Stimulated activated CD4-positive, alpha-beta T cell treated with anti-CD3 and anti-CD28 coated beads, Interleukin-15, amount 100 ng/mL, for 48 hours (primary cell): ENCODE measurements at regions not wholly inside any gene's neighbourhood (a gene's known extent, or its start where the extent isn't known, plus 50 kb on each side); places are given as distances from the start of the nearest gene placed in this dataset.

Experiments
- DNase-seq, 2 donors: peaks; one replicate each; pipeline ENCODE4 v3.0.0-alpha.2; 2020; ENCODE audit warnings: low read depth in 2 of 2

DNA sequence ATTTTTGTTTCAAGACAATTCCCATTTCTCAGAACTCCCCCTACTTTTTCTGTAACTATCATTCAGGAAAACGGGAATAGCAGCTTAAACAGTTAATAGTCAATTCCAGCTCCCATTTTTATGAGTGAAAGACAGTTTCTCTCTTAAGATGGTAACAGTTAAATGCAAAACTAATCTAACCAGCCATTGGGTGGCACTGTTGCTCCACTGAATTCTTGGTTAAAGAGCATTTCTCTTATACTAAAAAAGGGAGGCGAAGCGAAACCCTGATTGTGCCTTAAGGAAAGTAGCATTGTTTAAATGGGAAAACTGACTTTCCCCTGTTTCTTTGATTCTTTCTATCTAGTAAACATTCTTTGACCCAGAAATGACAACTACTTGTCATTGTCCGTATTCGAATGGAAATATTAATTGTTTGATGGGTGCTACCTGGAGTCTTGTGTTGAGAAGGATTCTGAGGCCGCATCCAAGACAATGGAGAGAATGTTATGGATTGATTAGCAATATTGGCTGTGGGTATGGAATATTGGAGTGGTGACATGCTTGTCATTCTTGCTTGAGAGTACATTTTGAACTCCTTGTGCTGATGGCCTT, 507.8 kb downstream of the MAT2B start:
- DNase-seq: peak; percentile 1 to 14

DNA sequence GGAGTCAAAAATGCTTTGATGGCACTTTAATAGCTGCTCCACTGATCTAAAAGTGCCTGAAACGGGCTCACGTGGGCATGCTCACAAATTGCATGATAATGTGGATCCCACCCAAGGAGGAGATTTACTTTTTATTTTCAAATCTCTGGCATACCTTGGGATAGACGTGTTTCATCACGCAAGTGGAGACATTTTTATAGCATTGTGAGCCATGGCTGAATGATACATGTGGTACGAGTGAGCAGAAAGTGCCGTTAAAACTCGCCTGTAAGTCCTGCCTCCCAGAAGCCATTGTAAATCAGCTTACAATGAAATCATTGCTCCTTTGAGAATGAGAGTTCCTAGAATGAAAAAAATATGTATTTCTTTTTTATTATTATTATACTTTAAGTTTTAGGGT, 514.7 kb downstream of the MAT2B start:
- no peak for DNase-seq

DNA sequence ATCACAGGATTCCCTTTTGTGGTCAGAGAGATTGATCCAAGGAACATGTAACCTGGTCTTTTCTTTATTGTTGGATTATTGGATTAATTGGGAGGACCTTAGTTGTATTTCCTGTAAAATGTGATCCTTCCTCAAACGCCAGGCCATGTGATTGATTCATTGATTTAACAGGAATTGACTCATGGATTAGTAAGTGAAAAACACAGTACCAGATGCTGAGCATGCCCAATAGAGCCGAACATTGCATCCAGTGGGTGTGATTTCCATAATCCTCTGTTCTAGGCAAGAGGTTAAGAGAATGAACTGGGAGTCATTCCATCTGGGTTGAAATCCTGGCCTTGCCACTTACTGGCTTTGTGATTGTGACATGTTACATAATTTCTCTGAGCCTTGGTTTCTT, 522.3 kb downstream of the MAT2B start:
- no peak for DNase-seq

DNA sequence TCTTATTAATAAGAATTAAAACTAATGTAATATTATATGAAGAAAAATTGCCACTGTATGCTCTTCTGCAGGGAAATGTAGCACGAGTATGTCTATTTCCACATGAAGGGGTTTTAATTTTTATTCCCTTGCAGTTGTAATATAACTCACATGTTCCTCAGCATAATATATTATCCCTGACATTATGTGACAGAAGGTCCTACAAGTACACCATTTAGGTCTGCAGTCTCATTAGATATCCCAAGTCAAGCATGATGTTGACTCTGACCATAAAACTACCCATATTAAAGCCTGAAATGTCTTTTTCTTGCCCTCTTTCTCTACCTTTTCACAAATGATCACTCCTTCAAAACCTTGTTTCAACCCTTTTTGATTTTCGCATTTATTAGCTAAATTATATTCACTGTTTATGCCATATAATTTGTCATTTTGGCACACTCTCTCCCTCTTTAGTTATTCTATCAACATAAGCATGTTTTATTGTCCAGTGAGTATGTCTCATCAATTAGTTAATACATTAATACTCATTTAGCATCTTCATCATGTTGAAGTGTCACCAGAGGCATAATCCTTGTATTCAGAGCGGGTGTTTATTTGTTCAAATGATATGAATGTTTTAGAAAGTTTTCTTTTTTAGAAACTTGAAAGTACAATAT, 532.8 kb downstream of the MAT2B start:
- no peak for DNase-seq

DNA sequence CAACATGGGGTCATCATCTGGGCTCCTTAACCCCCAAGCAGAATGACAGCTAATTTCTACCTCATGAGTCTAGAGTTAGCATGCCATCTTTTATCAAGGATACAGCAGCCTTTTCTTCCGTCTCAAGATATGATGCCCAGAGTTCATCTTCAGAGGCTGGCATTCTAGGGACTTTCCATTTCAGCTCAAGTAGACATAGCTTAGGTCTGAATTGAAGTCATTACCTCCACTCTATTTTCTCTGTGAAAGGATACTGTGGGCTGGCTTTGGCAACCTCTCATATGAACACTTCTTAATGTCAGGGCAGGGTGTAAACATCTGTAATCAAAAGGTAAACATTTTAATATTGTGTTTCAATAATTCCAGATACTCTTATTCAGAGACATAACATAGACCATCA, 535.7 kb downstream of the MAT2B start:
- no peak for DNase-seq

DNA sequence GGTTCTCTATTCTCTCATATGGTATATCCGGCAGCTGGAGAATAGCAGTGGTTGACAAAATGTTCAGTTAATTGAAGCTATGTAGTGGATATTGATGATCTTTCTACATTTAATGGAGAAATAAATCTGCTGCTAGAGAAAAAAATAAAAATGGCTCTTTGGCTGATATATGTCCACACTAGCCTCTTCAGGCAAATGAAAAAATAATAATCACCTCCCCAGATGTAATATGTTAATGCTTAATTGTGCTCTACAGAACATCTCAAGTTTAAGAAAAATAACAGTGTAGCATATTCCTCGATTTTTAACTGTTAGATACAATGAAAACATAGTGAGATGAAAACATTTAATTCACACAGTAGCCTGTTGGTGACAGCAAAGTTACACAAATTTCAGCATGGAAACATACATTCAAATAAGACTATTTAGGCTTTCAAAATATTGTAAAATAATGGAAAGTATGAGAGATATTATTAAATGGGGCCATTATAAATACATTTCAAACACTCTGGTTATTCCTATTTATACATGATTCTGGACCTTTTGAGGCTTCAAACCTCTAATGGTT, 543.0 kb downstream of the MAT2B start:
- DNase-seq: no peak

DNA sequence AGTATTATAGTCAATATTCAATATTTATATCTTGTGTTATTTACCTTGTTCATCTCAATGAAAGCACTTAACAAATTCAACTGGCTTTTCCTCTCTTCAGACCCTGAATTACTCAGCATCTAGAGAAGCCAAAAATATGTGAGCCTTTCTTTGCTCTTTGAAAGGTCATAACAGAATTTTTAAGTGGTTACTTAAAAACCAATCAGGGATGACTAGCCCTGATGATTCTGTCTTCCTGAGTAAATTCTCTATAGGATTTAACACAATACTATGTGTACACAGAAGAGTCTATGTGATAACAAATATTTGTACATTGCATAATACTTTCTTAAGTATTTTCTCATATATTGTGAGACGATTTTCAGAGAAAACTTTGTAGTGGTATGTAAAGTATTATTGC, 546.3 kb downstream of the MAT2B start:
- DNase-seq: no peak

DNA sequence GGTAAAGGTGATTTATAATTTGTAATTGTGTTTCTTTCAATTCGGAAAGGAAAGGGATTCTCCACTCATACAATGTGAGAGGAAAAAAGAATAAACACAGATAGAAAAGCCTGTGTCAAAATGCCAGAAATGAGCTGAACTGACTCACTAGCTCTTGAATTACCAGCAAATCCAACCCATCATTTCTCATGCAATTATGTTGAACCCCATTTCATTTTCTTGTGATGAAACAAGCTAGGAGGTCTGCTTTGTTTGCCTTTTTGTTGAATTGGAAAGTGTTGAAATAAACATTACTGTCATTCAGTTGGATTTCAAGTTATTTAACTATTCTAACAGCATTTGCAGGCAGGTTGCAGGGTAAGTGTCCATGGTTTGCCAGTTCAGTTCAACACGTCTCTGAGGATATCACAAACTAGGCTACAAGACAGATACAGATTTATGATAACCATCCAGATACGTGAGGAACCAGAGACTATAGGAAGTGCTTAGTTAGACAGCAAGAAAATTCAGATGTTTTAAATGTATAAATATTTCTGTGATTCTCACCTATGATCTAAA, 547.2 kb downstream of the MAT2B start:
- no peak for DNase-seq

DNA sequence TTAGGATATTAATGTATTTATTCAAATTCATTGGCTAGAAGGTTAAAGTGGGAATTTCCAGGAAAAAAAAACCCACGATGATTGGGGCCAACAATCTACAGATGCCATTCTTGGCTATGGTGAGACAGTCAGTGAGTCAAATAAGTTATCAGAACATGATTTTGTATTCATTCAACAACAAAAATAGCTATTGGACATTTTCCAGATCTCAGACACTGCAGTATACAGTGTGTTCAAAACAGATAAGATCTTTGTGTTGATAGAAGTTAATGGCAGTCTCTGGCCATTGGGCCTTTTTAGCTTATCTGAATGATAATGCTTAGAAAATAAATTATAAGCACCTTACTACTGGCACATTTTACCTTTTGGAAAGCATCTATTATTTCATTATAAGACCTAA, 547.7 kb downstream of the MAT2B start:
- DNase-seq: no peak

DNA sequence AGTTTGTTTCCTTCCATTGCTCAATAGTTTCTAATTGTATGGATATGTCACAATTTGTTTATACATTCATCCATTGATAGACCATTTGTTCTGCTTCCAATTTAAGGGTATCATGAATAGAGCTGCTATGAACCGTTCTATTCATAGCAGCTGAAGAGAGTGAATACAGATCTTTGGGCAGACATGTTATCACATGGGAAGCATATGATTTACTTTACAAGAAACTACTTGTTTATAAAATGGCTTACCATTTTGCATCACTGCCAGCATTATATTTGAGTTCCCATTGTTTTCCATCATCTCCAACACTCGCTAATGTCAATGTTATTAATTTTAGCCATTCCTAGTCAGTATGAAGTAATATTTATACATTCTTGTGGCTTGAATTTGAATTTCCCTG, 549.0 kb downstream of the MAT2B start:
- DNase-seq: no peak

DNA sequence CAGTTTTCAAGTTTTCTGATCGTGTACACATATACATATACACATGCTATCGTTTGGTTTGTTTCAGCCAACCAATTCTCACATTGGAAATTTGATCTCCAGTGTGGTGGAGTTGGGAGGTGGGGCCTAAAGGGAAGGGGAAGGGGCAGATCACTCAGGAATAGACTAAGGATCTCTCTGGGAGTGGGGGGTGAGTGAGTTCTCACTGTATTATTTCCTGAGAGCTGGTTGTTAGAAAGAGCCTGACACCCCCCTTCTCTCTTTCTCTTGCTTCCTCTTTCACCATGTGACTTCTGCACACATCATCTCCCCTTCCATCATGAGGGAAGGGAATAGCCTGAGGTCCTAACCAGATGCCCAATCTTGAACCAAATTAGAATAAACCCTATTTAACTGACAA, 551.7 kb downstream of the MAT2B start:
- no peak for DNase-seq

DNA sequence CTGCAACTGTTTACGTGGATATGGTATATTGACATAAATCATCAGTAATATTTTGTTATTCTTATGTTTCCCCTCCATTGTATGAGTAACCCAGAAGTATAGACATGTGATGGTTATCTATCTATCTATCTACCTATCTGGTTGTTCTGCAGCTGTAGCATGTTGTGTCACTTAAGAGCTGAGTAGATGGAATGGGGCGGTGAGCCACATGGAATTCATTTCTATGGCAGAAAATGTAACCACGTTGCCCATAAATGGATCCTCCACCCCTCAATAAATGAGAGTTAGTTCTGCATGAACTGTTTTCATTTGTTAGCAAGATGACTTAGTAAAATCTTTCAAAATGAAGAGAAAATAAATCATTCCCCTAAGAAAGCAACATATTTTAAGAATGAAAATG, 553.2 kb downstream of the MAT2B start:
- no peak for DNase-seq

DNA sequence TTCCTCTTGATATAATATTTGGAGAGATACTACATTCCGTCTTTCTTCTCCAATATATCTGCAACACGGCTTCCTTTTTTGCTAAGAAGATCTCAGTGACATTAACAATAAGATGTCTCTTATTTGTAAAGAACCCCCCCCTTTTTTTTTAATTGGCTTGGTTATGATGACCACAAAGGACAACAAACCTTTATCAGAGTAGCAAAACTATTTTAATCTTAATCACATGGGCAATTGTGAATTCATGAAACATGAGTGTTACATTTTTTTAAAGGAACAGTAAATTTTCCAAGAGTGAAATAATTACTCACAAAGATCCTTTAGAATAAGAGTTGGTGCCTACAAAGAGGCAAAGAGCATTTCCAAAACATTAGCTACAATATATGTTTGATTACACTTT, 554.1 kb downstream of the MAT2B start:
- no peak for DNase-seq

DNA sequence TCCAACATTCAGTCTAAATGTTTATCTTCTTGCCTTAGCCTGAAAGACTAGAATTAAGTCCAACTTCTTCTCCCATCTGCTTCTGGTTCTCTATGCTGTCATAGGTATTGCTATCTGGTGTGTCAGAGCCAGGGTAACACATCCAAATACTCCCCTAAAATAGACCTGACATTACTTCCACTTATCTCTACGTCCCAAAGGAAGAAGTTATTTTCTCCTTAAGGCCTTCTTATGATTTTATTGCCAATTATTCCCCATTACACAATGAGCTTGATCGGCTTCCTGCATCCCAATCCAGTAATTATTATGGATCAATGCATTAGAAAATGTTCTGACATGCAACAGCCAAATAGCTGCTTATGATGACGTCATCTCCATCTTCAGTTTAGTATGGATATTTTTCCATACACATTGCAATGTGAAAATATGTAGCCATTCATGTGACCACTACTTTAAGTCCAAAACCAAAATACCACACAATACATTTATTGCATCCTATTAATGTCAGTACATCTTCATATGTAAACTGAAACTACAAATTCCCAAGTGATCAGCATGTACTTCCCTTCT, 555.5 kb downstream of the MAT2B start:
- no peak for DNase-seq

DNA sequence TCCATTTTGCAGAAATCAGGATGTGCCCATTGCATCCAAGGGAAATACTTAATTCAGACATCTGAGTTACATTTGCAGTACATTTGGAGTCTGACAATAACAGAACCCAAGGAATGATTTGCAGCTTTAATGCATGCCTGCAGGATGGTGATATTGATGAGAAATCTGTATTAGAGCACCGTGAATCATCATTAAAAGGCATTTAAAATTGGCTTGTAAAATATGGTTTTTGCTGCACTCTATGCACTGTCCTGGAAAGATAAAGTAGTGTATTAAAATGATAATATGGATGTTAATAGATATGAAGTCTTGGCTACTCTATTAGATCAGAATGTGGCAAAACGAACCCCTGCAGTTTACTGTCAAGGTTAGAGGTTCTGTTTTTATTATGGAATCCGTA, 556.9 kb downstream of the MAT2B start:
- no peak for DNase-seq

DNA sequence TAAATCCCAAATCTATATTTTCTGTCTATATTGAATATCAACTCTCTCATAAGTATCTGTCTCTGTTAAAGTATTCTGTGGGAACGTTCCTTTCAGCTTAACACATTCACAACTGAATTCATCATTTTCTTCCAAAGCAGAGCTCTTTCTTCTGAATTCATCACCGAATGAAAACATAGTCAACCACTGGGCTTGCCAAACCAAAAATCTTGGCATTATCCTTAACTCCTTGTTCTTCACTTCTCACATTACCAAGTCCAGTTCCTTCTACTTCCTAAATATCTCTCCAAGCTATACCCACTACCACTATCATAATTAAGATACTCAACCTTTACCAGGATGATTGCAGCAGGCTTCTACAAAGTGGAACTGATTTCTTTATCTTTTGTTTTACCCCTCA, 559.8 kb downstream of the MAT2B start:
- no peak for DNase-seq

DNA sequence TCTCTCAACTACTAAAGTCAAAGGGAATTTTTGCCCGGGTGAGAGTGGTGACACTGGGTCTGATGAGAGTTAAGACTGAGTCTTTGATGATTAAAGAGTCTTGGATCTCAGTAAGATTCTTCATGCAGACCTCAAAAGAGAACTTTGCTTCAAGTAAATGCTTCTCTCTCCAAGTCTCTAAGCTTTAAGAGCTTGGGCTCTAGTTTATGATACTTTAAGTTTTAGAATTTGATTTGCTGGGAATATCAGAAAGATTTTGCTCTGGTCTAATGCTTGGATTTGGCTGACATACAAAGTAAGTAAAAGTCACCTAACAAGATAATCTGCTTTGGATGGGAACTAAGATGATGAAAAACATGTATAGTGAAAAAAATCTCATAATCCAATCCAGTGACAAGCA, 566.3 kb downstream of the MAT2B start:
- DNase-seq: no peak

DNA sequence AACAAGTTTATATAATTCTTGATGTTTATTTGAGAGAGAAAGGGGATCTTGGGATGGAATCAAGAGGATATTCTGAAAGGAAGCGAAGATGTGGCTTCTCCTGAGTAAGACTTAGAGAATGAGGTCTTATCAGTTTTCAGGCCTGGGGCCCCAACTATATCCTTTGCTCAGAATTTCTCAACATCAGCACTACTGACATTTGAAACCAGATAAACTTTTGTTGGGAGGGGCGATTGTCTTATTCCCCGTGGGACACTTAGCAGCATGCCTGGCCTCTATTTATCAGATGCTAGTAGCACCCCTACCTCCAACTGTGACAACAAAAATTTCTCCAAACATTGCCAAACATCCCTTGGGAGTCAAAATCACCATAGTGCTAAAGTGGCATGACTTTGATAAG, 567.7 kb downstream of the MAT2B start:
- no peak for DNase-seq

DNA sequence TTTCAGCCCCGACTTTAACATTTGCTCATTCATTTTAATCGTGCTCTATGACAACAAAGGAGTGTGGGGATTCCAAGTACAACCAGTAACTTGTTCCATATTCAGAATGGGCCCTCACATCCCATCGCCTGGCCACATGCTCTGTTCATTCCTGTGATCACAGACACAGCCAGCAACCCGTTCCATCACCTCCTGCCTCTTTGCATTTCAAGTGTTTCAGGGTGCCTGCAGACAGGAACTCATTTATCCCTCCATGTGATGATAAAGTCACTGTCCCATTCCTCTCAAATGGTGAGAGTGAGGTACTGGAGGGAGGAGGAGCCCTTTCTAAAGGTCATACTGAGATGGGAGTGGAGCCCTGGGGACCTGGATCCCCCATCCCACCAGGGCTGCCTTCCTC, 571.1 kb downstream of the MAT2B start:
- DNase-seq: no peak

DNA sequence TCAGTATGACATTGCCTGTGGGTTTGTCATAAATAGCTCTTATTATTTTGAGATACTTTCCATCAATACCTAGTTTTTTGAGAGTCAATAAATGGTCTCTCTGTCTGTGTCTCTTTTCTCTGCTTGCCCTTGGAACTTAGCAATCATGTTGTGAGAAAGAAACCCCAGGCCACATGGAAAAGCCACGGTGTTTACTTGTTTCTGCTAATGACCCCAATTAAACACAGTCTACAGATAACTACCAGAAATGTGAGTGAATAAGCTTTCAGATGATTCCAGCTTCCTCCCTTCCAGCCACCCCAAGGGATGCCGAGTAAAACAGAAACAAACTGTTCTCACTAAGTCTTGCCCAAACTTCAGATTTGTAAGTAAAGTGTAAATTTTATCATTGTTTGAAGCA, 584.9 kb downstream of the MAT2B start:
- no peak for DNase-seq

DNA sequence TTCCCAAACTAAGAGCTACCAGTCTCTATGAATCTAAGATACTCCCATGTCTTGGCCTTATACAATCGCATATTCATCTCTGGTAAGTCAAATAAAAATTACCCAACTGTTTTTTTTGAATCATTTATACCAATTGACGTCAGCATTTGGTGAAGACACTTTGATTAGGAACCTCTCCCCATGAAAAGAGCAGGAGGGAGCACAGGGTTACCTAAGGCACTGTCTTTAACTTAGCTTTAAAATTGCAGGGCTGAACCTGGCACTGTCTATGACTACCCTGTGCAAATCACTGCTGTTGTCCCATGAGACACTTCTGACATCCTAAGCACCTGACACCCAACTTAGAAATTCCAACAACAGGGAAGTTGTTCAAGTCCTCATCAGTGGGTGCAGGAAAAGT, 586.4 kb downstream of the MAT2B start:
- no peak for DNase-seq

DNA sequence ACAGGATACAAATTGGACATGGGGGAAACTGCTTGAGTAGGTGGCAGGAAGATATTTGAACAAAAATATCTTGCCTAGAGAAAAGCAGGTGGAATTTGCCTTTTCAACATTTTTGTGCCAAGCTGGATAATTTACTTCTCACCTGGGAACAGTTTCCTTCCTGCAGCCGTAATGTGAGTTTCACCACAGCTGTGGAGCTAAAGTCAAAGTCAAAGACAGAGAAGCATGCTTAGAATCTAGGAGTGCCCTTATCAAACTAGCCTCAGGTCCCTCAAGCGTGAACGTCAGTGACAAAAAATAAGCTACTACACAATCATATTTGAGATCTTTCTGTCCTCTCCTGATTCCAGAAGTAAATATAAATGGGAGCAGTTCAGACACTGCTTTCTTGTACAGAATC, 588.9 kb downstream of the MAT2B start:
- no peak for DNase-seq

DNA sequence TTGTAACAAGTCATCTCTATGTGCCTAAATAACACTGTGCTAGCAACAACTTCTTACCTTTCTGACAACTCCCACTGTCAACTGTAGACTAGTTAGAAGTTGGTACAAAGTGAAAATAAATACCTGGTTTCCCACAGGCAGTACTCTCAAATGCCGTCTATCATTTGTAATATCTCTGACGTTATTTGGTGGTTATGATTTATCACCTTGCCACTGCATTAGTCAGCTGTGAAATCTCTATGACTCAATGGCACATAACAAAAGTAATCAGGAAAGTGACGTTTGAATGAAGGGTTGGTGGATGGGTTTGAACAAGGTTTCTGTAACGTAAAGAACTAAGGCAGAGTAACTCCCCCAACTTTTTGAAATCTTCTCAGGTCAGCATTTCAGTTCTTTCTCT, 592.3 kb downstream of the MAT2B start:
- no peak for DNase-seq
